ENCODE measurements at regions not wholly inside any gene's neighbourhood (a gene's known extent, or its start where the extent isn't known, plus 50 kb on each side); places are given as distances from the start of the nearest gene placed in this dataset.

- TF ChIP-seq, protein P1, sequence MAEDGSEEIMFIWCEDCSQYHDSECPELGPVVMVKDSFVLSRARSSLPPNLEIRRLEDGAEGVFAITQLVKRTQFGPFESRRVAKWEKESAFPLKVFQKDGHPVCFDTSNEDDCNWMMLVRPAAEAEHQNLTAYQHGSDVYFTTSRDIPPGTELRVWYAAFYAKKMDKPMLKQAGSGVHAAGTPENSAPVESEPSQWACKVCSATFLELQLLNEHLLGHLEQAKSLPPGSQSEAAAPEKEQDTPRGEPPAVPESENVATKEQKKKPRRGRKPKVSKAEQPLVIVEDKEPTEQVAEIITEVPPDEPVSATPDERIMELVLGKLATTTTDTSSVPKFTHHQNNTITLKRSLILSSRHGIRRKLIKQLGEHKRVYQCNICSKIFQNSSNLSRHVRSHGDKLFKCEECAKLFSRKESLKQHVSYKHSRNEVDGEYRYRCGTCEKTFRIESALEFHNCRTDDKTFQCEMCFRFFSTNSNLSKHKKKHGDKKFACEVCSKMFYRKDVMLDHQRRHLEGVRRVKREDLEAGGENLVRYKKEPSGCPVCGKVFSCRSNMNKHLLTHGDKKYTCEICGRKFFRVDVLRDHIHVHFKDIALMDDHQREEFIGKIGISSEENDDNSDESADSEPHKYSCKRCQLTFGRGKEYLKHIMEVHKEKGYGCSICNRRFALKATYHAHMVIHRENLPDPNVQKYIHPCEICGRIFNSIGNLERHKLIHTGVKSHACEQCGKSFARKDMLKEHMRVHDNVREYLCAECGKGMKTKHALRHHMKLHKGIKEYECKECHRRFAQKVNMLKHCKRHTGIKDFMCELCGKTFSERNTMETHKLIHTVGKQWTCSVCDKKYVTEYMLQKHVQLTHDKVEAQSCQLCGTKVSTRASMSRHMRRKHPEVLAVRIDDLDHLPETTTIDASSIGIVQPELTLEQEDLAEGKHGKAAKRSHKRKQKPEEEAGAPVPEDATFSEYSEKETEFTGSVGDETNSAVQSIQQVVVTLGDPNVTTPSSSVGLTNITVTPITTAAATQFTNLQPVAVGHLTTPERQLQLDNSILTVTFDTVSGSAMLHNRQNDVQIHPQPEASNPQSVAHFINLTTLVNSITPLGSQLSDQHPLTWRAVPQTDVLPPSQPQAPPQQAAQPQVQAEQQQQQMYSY (CRISPR knock-in tag; IDR thresholded peaks at IDR 0.05): no peak
- TF ChIP-seq, protein P2, sequence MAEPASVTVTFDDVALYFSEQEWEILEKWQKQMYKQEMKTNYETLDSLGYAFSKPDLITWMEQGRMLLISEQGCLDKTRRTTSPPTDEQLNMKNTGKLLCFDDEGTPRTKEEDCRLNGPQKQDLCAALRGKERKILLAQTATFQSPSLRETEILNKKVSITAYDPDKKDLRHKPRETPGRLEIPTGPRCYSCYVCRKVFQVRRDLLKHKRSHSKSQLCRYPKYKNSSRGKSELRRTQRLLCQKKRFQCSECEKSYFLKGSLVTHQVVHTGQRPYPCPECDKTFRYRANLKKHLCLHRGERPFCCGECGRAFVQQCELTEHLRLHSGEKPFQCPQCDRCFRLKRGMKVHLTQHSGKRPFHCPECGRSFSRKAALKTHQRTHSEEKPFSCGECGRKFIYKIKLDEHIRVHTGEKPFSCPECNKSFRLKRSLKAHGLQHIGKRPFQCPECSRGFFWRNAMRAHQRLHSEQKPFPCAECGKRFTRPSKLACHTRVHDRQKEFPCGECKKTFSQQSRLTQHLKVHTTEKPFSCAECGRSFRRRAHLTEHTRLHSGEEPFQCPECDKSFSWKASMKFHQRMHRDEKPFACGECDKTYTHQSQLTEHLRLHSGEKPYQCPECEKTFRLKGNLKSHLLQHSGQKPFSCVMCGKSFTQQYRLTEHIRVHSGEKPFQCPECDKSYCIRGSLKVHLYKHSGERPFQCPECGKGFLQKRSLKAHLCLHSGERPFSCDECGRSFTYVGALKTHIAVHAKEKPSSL (CRISPR knock-in tag; conservative IDR thresholded peaks at IDR 0.05): no peak
These were observed 786.1 kb upstream of the CTNND2 start (continued) for GRCh38 chr5:12690361-12690760.

DNA sequence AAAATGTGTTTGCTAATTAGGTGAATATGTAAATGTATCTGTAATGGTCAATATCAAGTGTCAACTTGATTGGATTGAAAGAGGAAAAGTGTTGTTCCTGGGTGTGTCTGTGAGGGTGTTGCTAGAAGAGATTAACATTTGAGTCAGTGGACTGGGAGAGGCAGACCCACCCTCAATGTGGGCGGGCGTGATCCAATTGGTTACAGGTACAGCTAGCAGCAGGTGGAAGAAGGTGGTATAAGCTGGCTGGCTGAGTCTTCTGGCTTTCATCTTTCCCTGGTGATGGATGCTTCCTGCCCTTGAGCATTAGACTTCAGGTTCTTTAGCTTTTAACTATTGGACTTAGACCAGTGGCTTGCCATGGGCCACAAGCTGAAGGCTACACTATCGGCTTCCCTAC, 779.0 kb upstream of the CTNND2 start:
- no peaks in the 10 kb centered on the region for H3K27me3 Mint-ChIP-seq (ENCODE audit: low read depth)
- CTCF ChIA-PET: no interaction called here

More for the DNA sequence above, 779.0 kb upstream of the CTNND2 start:
- Mint-ChIP-seq H3K4me3 (no peak overlapping the region), H3K9me3 (no peaks in the 10 kb centered on the region), H3K27ac (no peak overlapping the region), H3K36me3 (no peaks in the 10 kb centered on the region), H3K4me1 (peaks cover 15% of the 10 kb centered on the region)
- POLR2A ChIA-PET: no interaction called here
- ATAC-seq: peak; percentile 75
- no peak for TF ChIP-seq OVOL2 (CRISPR knock-in tag; IDR thresholded peaks at IDR 0.05; ENCODE audit: borderline replicate concordance)
- TF ChIP-seq RELA (CRISPR knock-in tag; IDR thresholded peaks at IDR 0.05; ENCODE audit: borderline replicate concordance): no peak
- no peak for TF ChIP-seq CREB1 (CRISPR knock-in tag; IDR thresholded peaks at IDR 0.05)
- TF ChIP-seq PREB (CRISPR knock-in tag; IDR thresholded peaks at IDR 0.05; ENCODE audit: borderline replicate concordance): no peak
- no peak for TF ChIP-seq ATF1 (CRISPR knock-in tag; IDR thresholded peaks at IDR 0.05)
- TF ChIP-seq, protein P3, sequence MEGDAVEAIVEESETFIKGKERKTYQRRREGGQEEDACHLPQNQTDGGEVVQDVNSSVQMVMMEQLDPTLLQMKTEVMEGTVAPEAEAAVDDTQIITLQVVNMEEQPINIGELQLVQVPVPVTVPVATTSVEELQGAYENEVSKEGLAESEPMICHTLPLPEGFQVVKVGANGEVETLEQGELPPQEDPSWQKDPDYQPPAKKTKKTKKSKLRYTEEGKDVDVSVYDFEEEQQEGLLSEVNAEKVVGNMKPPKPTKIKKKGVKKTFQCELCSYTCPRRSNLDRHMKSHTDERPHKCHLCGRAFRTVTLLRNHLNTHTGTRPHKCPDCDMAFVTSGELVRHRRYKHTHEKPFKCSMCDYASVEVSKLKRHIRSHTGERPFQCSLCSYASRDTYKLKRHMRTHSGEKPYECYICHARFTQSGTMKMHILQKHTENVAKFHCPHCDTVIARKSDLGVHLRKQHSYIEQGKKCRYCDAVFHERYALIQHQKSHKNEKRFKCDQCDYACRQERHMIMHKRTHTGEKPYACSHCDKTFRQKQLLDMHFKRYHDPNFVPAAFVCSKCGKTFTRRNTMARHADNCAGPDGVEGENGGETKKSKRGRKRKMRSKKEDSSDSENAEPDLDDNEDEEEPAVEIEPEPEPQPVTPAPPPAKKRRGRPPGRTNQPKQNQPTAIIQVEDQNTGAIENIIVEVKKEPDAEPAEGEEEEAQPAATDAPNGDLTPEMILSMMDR (IDR thresholded peaks at IDR 0.05): no peak
- TF ChIP-seq, protein P1 (CRISPR knock-in tag; IDR thresholded peaks at IDR 0.05): no peak
- TF ChIP-seq NFYB (CRISPR knock-in tag; conservative IDR thresholded peaks at IDR 0.05; ENCODE audit: low read depth): no peak
- no peak for TF ChIP-seq ATF3 (CRISPR knock-in tag; conservative IDR thresholded peaks at IDR 0.05)
- TF ChIP-seq, protein P2 (CRISPR knock-in tag; conservative IDR thresholded peaks at IDR 0.05): no peak
- TF ChIP-seq, protein P4, sequence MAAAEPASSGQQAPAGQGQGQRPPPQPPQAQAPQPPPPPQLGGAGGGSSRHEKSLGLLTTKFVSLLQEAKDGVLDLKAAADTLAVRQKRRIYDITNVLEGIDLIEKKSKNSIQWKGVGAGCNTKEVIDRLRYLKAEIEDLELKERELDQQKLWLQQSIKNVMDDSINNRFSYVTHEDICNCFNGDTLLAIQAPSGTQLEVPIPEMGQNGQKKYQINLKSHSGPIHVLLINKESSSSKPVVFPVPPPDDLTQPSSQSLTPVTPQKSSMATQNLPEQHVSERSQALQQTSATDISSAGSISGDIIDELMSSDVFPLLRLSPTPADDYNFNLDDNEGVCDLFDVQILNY (CRISPR knock-in tag; IDR thresholded peaks at IDR 0.05): no peak
- TF ChIP-seq NR3C1 (CRISPR knock-in tag; conservative IDR thresholded peaks at IDR 0.05; ENCODE audit: low read depth): no peak
- peak; percentile 33 for DNase-seq (ENCODE audit: low spot score)

All from WTC11 (cell line).